K562 (cell line): ENCODE measurements at regions not wholly inside any gene's neighbourhood (a gene's known extent, or its start where the extent isn't known, plus 50 kb on each side); places are given as distances from the start of the nearest gene placed in this dataset.

Source experiments
- ATAC-seq: fragments of 200-7000 bp; cut with Tn5 transposase; 3 replicates; pipeline ENCODE4 v1.9.1; 2020; ENCODE audit warnings: moderate library complexity
- BruUV-seq: library from RNA; stranded (reverse); fragments of 400-500 nt; replicated peaks from 2 replicates; lab custom pipeline; 2021; lab: Mats Ljungman, UMichigan
- CTCF ChIA-PET: fragments of 300-600 bp; formaldehyde crosslinking; extraction: SDS; loops from one replicate; lab custom pipeline; 2021; ENCODE audit warnings: low intra/inter-chr PET ratio; lab: Yijun Ruan, JAX
- POLR2A ChIA-PET: fragments of 300-600, 350-650 bp; sonication (Branson Sonifier 250); formaldehyde crosslinking; extraction: SDS; loops from one replicate; lab custom pipeline; 2021; ENCODE audit warnings: antibody characterized with exemption, inconsistent platforms; lab: Yijun Ruan, JAX
- DNase-seq, 4 experiments: peaks; one replicate each; pipeline versions ENCODE4 v3.0.0 to v3.0.0-alpha.2; 2011 to 2018; ENCODE audit warnings: low spot score in 3 of 4, mixed read lengths in 3 of 4; ENCODE audit errors: extremely low read depth in 1 of 4
- FAIRE-seq: peaks from 2 replicates; lab custom pipeline; 2011; peaks lifted over from hg19 to GRCh38; lab: Jason Lieb, UNC
- H2AFZ ChIP-seq: 2 replicates; pipeline ENCODE4 v1.6.0; 2011; ENCODE audit warnings: low read depth, low read length, control low read depth, inconsistent platforms
- H3K27ac ChIP-seq: fragments of 200-600 bp; 3 replicates; pipeline ENCODE4 v1.8.0; 2011; ENCODE audit warnings: low read depth, mild to moderate bottlenecking, control low read depth, inconsistent platforms, low read length, moderate library complexity, mixed read lengths; ENCODE audit errors: extremely low read depth
- H3K27me3 ChIP-seq, 2 experiments: fragments of 300-600 bp in 1 of 2; 2 replicates in 1 of 2; 3 replicates in 1 of 2; pipeline versions ENCODE4 v1.6.0 to v1.8.0; 2011; ENCODE audit warnings: inconsistent platforms in 2 of 2, low read length in 2 of 2, mild to moderate bottlenecking in 1 of 2, mixed read lengths in 1 of 2, moderate library complexity in 1 of 2; ENCODE audit not compliant: control insufficient read depth in 2 of 2, insufficient read depth in 2 of 2
- H3K36me3 ChIP-seq: fragments of 300-600 bp; 3 replicates; pipeline ENCODE4 v1.8.0; 2011; ENCODE audit warnings: mild to moderate bottlenecking, low read length, inconsistent platforms; ENCODE audit not compliant: control insufficient read depth, insufficient read depth
- H3K4me1 ChIP-seq, 2 experiments: fragments of 200-600 bp in 1 of 2; replicated peaks in 1 of 2; 2 replicates in 1 of 2; 3 replicates in 1 of 2; pipeline versions ENCODE4 v1.5.1 to v1.8.0; 2011; ENCODE audit warnings: inconsistent platforms in 2 of 2, low read length in 2 of 2, mild to moderate bottlenecking in 1 of 2, mixed read lengths in 1 of 2, moderate library complexity in 1 of 2; ENCODE audit not compliant: control insufficient read depth in 2 of 2, insufficient read depth in 2 of 2
- H3K4me2 ChIP-seq: 2 replicates; pipeline ENCODE4 v1.6.1; 2011; ENCODE audit warnings: low read length, control low read depth, inconsistent platforms, mixed read lengths; ENCODE audit not compliant: insufficient read depth
- H3K4me3 ChIP-seq: fragments of 200-600 bp; sonication (generic), shearing (Covaris generic); 2 replicates; pipeline ENCODE4 v1.5.1; 2016; ENCODE audit warnings: control low read depth, inconsistent platforms
- H3K79me2 ChIP-seq: fragments of 200-600 bp; 3 replicates; pipeline ENCODE4 v1.8.0; 2011; ENCODE audit warnings: low read length, inconsistent platforms; ENCODE audit not compliant: control insufficient read depth, insufficient read depth
- H3K9ac ChIP-seq, 2 experiments: 2 replicates each; pipeline versions ENCODE4 v1.6.0 to v1.6.1; 2011; ENCODE audit warnings: low read depth in 2 of 2, low read length in 2 of 2, control low read depth in 1 of 2, inconsistent platforms in 1 of 2, mild to moderate bottlenecking in 1 of 2, mixed read lengths in 1 of 2; ENCODE audit not compliant: insufficient read depth in 1 of 2
- H3K9me1 ChIP-seq: one replicate; pipeline ENCODE4 v1.6.0; 2011; ENCODE audit warnings: inconsistent platforms, mild to moderate bottlenecking, low read length, moderate library complexity; ENCODE audit not compliant: control insufficient read depth, insufficient read depth
- H3K9me3 ChIP-seq: replicated peaks from 2 replicates; pipeline ENCODE4 v1.5.1; 2011; ENCODE audit warnings: low read depth, low read length, inconsistent platforms; ENCODE audit not compliant: control insufficient read depth, insufficient read depth
- H4K20me1 ChIP-seq: replicated peaks from 2 replicates; pipeline ENCODE4 v1.6.1; 2011; ENCODE audit warnings: low read length, inconsistent platforms, mixed read lengths; ENCODE audit not compliant: control insufficient read depth, insufficient read depth
- ARHGAP35 ChIP-seq: fragments of 450-650 bp; IDR thresholded peaks from 2 replicates; pipeline ENCODE4 v1.6.1; 2018; ENCODE audit not compliant: partially characterized antibody
- BDP1 ChIP-seq: IDR thresholded peaks from 3 replicates; pipeline ENCODE4 v1.6.1; 2011; ENCODE audit not compliant: insufficient read length, insufficient read depth
- GTF2F1 ChIP-seq: IDR thresholded peaks from 2 replicates; pipeline ENCODE4 v1.6.1; 2011; ENCODE audit warnings: low read depth, low read length, improper control_type of control experiment
- KLF16 ChIP-seq: IDR thresholded peaks from 2 replicates; pipeline ENCODE4 v1.6.1; 2016; ENCODE audit warnings: antibody characterized with exemption
- NCOR1 ChIP-seq: fragments of 450-650 bp; IDR thresholded peaks from 2 replicates; pipeline ENCODE4 v1.6.1; 2016; ENCODE audit warnings: mild to moderate bottlenecking, moderate library complexity
- NFIC ChIP-seq: fragments of 450-650 bp; IDR thresholded peaks from 2 replicates; pipeline ENCODE4 v1.6.1; 2017; ENCODE audit warnings: mild to moderate bottlenecking, inconsistent platforms
- TAF15 ChIP-seq: fragments of 200-400 bp; formaldehyde crosslinking; IDR thresholded peaks from 2 replicates; pipeline ENCODE4 v1.6.1; 2017; ENCODE audit warnings: mild to moderate bottlenecking, low read depth, low read length, moderate library complexity
- ZNF384 ChIP-seq: IDR thresholded peaks from 2 replicates; pipeline ENCODE4 v1.6.1; 2012; ENCODE audit warnings: low read depth, low read length, improper control_type of control experiment
- ZNF445 ChIP-seq: fragments of 250-450 bp; sonication (Bioruptor Pico); IDR thresholded peaks from 2 replicates; pipeline ENCODE4 v1.4.0; 2020; ENCODE audit warnings: low read depth, mild to moderate bottlenecking, moderate library complexity
- WGBS: fragments of 100-300 bp; shearing (Covaris generic); methylation state at CpG from one replicate; pipeline ENCODE4 v1.1.6; 2016; ENCODE audit warnings: low coverage, mixed read lengths; ENCODE audit not compliant: insufficient coverage; ENCODE audit errors: missing lambda C conversion rate; 5-methylcytosine and 5-hydroxymethylcytosine counted together
- in situ Hi-C: fragments of 300-500 bp; cut with MboI; formaldehyde crosslinking; loops from 4 replicates; pipeline ENCODE4 v1.15.0; 2018; ENCODE audit warnings: inconsistent platforms, mixed read lengths
- intact Hi-C: fragments of 100-400 bp; cut with micrococcal nuclease; formaldehyde crosslinking; loops from 2 replicates; pipeline ENCODE4 v1.14.2; 2022
- TF ChIP-seq, protein P1 (sequence below), 2 experiments: IDR thresholded peaks in 1 of 2; conservative IDR thresholded peaks in 1 of 2; 2 replicates each; pipeline ENCODE4 v1.6.1; 2016; ENCODE audit warnings: low read depth in 2 of 2, mild to moderate bottlenecking in 1 of 2, missing compliant biosample characterization in 1 of 2, missing genetic modification characterization in 1 of 2, moderate library complexity in 1 of 2
- TF ChIP-seq, protein P2 (sequence below): fragments of 250-450 bp; sonication (Bioruptor Pico); IDR thresholded peaks from 2 replicates; pipeline ENCODE4 v1.8.0; 2021; ENCODE audit warnings: mild to moderate bottlenecking, moderate library complexity

DNA sequence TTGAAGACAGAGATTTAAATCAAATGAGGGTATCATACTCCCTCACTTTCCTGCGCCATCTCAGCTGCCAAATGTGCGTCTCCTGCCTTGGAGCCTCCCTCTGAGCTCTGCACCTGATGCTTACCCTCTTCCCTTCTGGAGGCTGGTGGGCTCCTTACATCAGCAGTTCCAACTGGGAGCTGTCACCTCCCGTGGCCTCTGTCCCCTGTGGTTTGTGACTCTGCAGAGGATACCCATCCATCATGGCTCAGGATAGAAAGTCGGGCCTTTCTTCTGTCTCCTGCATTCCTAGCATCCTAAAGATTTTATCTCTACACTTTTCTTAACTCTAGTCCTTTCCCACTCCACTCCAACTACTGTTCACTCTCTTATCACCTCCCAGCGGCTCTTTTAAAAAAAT is 570.6 kb downstream of the BCL11B start (continued):
- TF ChIP-seq TAF15, result no peak
- TF ChIP-seq BDP1, result no peak
- TF ChIP-seq GTF2F1, result no peak
- TF ChIP-seq ZNF445 (CRISPR knock-in tag), result no peak
- no peak for TF ChIP-seq KLF16
- TF ChIP-seq, protein P1, sequence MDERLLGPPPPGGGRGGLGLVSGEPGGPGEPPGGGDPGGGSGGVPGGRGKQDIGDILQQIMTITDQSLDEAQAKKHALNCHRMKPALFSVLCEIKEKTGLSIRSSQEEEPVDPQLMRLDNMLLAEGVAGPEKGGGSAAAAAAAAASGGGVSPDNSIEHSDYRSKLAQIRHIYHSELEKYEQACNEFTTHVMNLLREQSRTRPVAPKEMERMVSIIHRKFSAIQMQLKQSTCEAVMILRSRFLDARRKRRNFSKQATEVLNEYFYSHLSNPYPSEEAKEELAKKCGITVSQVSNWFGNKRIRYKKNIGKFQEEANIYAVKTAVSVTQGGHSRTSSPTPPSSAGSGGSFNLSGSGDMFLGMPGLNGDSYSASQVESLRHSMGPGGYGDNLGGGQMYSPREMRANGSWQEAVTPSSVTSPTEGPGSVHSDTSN (CRISPR knock-in tag; IDR thresholded peaks at IDR 0.05; ENCODE audit: low read depth), result no peak
- TF ChIP-seq, protein P1 (tag; conservative IDR thresholded peaks at IDR 0.05; ENCODE audit: low read depth), result no peak
- TF ChIP-seq, protein P2, sequence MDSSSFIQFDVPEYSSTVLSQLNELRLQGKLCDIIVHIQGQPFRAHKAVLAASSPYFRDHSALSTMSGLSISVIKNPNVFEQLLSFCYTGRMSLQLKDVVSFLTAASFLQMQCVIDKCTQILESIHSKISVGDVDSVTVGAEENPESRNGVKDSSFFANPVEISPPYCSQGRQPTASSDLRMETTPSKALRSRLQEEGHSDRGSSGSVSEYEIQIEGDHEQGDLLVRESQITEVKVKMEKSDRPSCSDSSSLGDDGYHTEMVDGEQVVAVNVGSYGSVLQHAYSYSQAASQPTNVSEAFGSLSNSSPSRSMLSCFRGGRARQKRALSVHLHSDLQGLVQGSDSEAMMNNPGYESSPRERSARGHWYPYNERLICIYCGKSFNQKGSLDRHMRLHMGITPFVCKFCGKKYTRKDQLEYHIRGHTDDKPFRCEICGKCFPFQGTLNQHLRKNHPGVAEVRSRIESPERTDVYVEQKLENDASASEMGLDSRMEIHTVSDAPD, result no peak
- TF ChIP-seq ZNF384, result no peak
- TF ChIP-seq, all 486 proteins: peak for 0

DNA sequence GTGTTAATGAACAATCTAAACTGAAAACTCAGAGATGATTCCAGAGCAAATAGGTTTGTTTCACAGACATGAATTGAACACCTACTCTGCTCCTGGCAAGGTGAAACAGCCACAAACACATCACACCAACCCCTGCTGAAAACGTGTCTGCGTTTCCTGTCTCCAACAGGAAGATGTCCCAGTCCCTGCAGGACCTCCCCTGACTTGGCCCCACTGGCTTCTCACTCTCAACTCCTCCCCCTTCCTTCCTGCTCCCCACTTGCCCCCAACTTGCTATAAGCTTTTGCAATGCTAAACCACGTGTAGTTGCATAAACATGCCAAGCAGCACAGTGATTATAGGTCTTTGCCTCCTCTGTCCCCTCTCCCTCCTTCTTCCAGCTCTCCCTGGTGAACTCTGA is 567.6 kb downstream of the BCL11B start:
- DNase-seq (no peak), FAIRE-seq (no peak), ATAC-seq (no peak)
- no peaks in the 10 kb centered on the region for H3K9me3 ChIP-seq
- ChIA-PET POLR2A (no interaction called here), CTCF (no interaction called here)
- in situ Hi-C loops (no loop called here), intact Hi-C loops (no loop called here)
- H3K27ac ChIP-seq, result no peak overlapping the region
- no peak overlapping the region for H3K9ac ChIP-seq
- BruUV-seq, result no TSS peak
- no peaks in the 10 kb centered on the region for H3K9me1 ChIP-seq
- WGBS, result 0% methylated on average over 3 of the region's 3 CpGs
- no peak overlapping the region for H3K4me2 ChIP-seq
- no peaks in the 10 kb centered on the region for H3K36me3 ChIP-seq
- H3K27me3 ChIP-seq, result no peaks in the 10 kb centered on the region
- H3K4me3 ChIP-seq, result no peak overlapping the region
- no peaks in the 10 kb centered on the region for H4K20me1 ChIP-seq
- H2AFZ ChIP-seq, result no peak overlapping the region
- TF ChIP-seq NFIC (no peak), NCOR1 (no peak), ARHGAP35 (no peak)
- H3K79me2 ChIP-seq, result no peaks in the 10 kb centered on the region
- H3K4me1 ChIP-seq, result no peaks in the 10 kb centered on the region
